Gastrocnemius medialis (tissue), 4 donors: ENCODE measurements at regions not wholly inside any gene's neighbourhood (a gene's known extent, or its start where the extent isn't known, plus 50 kb on each side); places are given as distances from the start of the nearest gene placed in this dataset.

Experiments used
- POLR2A ChIP-seq, 2 donors: fragments of 450-650 bp; IDR thresholded peaks; one replicate each; pipeline ENCODE4 v1.6.1; 2017; ENCODE audit warnings: antibody characterized with exemption in 2 of 2, mild to moderate bottlenecking in 2 of 2, moderate library complexity in 2 of 2
- TF ChIP-seq, protein P1 (sequence below), 5 experiments: fragments of 450-650 bp in 3 of 5; fragments of 200-600 bp in 2 of 5; sonication (generic) in 2 of 5; IDR thresholded peaks in 4 of 5; conservative IDR thresholded peaks in 1 of 5; 1 replicate in 4 of 5; 2 replicates in 1 of 5; pipeline ENCODE4 v1.5.1; 2016 to 2019; ENCODE audit warnings: antibody characterized with exemption in 5 of 5, mild to moderate bottlenecking in 3 of 5, moderate library complexity in 3 of 5

DNA sequence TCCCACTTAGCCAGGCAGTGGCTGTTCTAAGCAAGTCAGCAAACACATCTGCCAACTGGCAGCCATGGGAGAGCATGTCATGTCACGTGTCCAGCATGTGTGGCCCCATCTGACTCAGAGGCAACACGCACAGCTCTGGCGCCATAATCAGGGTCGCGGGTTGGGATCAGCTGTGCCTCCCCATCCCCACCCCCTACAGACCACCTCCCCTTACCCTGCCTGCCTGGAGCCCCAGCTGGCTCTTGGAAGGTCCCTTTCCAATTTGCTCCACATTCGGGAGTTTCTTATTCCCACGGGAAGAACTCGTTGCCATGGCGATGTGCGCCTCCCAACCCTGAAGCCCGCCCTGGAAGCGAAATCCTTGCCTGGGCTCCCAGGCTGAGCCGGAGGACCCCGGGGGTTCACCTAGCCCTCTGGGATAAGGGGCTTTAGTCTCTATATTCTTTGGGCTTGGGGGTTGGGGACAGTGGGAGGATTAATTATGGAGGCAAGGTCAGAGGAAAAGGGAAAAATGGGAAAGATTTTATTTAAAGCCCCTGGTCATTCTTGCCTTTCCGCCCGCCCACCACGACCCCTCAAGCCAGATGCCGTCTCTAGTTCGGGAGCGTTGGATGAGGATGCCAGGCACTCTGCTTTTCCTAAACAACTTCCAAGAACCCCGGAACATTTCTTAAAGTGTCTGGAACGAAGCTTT, 283.7 kb downstream of the ZEB1 start:
- TF ChIP-seq, protein P1, sequence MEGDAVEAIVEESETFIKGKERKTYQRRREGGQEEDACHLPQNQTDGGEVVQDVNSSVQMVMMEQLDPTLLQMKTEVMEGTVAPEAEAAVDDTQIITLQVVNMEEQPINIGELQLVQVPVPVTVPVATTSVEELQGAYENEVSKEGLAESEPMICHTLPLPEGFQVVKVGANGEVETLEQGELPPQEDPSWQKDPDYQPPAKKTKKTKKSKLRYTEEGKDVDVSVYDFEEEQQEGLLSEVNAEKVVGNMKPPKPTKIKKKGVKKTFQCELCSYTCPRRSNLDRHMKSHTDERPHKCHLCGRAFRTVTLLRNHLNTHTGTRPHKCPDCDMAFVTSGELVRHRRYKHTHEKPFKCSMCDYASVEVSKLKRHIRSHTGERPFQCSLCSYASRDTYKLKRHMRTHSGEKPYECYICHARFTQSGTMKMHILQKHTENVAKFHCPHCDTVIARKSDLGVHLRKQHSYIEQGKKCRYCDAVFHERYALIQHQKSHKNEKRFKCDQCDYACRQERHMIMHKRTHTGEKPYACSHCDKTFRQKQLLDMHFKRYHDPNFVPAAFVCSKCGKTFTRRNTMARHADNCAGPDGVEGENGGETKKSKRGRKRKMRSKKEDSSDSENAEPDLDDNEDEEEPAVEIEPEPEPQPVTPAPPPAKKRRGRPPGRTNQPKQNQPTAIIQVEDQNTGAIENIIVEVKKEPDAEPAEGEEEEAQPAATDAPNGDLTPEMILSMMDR (IDR thresholded peaks at IDR 0.05 in 4 of 5, conservative IDR thresholded peaks at IDR 0.05 in 1 of 5): no peak
- TF ChIP-seq POLR2A (IDR thresholded peaks at IDR 0.05): peak in 1 of 2 donors; percentile 50
